ENCODE measurements at regions not wholly inside any gene's neighbourhood (a gene's known extent, or its start where the extent isn't known, plus 50 kb on each side); places are given as distances from the start of the nearest gene placed in this dataset.

GRCh38 chr9:97747201-97747965, 50.2 kb upstream of the XPA start:
- 91% methylated on average over 4 of the region's 4 CpGs for WGBS
- H3K27ac ChIP-seq (ENCODE audit: low read depth in 1 of 2, low read length in 1 of 2) = no peak overlapping the region

DNA sequence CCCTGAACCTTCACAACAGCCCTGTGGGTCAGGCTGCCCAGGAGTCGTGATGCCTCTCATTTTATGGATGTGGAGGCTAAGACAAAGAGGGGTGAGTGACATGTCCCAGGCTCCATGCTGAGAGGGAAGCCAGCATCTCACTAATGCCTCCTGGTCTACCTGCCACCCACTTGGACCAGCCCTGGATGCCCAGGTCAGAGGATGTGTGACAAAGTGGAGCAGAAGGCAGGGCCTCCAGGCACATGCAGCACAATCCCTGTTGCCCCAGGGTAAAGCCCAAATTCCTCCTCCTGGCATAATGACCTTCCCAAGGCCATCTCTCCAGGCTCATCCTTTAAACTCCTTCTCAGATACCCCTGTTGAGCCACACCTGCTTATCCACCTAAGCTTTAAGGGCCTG, 51.4 kb upstream of the XPA start:
- Histone ChIP-seq H3K9me3 (ENCODE audit: control insufficient read depth in 2 of 2, insufficient read depth in 1 of 2, low read length in 1 of 2) (no peaks in the 10 kb centered on the region), H3K27me3 (ENCODE audit: control insufficient read depth in 2 of 2, insufficient read depth in 1 of 2, low read length in 1 of 2) (peaks cover 0 to 20% of the 10 kb centered on the region in 2 donors), H3K36me3 (ENCODE audit: control insufficient read depth in 2 of 2, insufficient read depth in 2 of 2, low read length in 1 of 2) (no peaks in the 10 kb centered on the region), H3K27ac (ENCODE audit: low read depth in 1 of 2, low read length in 1 of 2) (no peak overlapping the region), H3K4me3 (ENCODE audit: low read length in 2 of 2) (no peak overlapping the region), H3K4me1 (ENCODE audit: control insufficient read depth in 2 of 2, insufficient read depth in 2 of 2, low read length in 2 of 2) (no peaks in the 10 kb centered on the region)
- 40% methylated on average over 1 of the region's 1 CpG for WGBS
- no peak for DNase-seq (ENCODE audit: low read depth in 6 of 9, low spot score in 9 of 9)

More at GRCh38 chr9:97747201-97747965, 50.2 kb upstream of the XPA start:
- Histone ChIP-seq H3K27me3 (ENCODE audit: control insufficient read depth in 2 of 2, insufficient read depth in 1 of 2, low read length in 1 of 2) (peaks cover 5 to 25% of the 10 kb centered on the region in 2 donors), H3K9me3 (ENCODE audit: control insufficient read depth in 2 of 2, insufficient read depth in 1 of 2, low read length in 1 of 2) (peaks cover 0 to 4% of the 10 kb centered on the region in 2 donors), H3K36me3 (ENCODE audit: control insufficient read depth in 2 of 2, insufficient read depth in 2 of 2, low read length in 1 of 2) (no peaks in the 10 kb centered on the region), H3K4me1 (ENCODE audit: control insufficient read depth in 2 of 2, insufficient read depth in 2 of 2, low read length in 2 of 2) (no peaks in the 10 kb centered on the region), H3K4me3 (ENCODE audit: low read length in 2 of 2) (no peak overlapping the region)
- DNase-seq (ENCODE audit: low read depth in 6 of 9, low spot score in 9 of 9) = no peak

- Histone ChIP-seq H3K4me3 (ENCODE audit: low read length in 2 of 2) (no peak overlapping the region), H3K9me3 (ENCODE audit: control insufficient read depth in 2 of 2, insufficient read depth in 1 of 2, low read length in 1 of 2) (no peaks in the 10 kb centered on the region), H3K4me1 (ENCODE audit: control insufficient read depth in 2 of 2, insufficient read depth in 2 of 2, low read length in 2 of 2) (no peaks in the 10 kb centered on the region), H3K36me3 (ENCODE audit: control insufficient read depth in 2 of 2, insufficient read depth in 2 of 2, low read length in 1 of 2) (no peaks in the 10 kb centered on the region), H3K27me3 (ENCODE audit: control insufficient read depth in 2 of 2, insufficient read depth in 1 of 2, low read length in 1 of 2) (peaks cover 0 to 13% of the 10 kb centered on the region in 2 donors), H3K27ac (ENCODE audit: low read depth in 1 of 2, low read length in 1 of 2) (no peak overlapping the region)
- DNase-seq (ENCODE audit: low read depth in 6 of 9, low spot score in 9 of 9) = no peak
- WGBS = 91% methylated on average over 3 of the region's 3 CpGs
Observed at GRCh38 chr9:97749928-97750327, 52.8 kb upstream of the XPA start.

DNA sequence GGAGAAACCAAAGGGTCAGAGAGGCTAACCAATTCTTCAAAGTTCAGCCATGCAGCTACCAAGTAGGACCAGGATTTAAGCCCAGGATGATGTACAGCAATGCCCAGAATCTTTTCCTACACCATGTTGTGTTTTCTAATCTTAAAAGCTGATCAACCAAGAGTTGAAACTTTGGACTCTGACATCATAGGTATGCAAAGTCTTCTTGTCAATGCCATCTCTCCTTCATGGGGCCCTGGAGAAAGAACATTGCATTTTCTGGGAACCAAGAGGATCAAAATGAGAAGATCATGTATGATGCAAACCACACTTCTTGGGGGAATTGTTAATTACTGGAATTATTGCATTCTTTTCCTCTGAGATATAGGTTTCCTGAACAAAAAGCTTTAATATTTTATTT, 54.4 kb upstream of the XPA start:
- Histone ChIP-seq H3K4me1 (ENCODE audit: control insufficient read depth in 2 of 2, insufficient read depth in 2 of 2, low read length in 2 of 2) (no peaks in the 10 kb centered on the region), H3K4me3 (ENCODE audit: low read length in 2 of 2) (no peak overlapping the region), H3K9me3 (ENCODE audit: control insufficient read depth in 2 of 2, insufficient read depth in 1 of 2, low read length in 1 of 2) (no peaks in the 10 kb centered on the region), H3K27ac (ENCODE audit: low read depth in 1 of 2, low read length in 1 of 2) (no peak overlapping the region), H3K27me3 (ENCODE audit: control insufficient read depth in 2 of 2, insufficient read depth in 1 of 2, low read length in 1 of 2) (peaks cover 0 to 8% of the 10 kb centered on the region in 2 donors), H3K36me3 (ENCODE audit: control insufficient read depth in 2 of 2, insufficient read depth in 2 of 2, low read length in 1 of 2) (no peaks in the 10 kb centered on the region)
- no peak for DNase-seq (ENCODE audit: low read depth in 6 of 9, low spot score in 9 of 9)

DNA sequence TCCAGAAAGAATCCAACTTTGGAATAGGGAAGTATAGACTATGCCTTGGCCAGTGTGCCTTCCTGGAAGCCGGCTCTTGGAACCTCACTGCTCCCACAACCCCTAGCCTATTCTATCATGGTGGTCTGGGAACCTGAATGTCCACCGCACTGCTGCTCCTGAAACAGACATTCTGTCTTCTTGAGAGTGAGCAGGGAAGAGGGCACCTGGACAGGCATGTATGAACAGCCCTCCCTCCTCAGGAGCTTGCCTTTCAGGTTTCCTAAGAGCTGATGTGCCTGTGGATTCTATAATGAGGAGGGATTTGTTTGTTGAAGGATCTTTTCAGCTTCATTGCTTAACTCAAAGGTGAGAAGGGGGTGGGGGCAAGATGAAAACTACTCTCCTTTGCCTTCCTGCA, 55.1 kb upstream of the XPA start:
- WGBS = 91% methylated on average over 2 of the region's 2 CpGs
- Histone ChIP-seq H3K9me3 (ENCODE audit: control insufficient read depth in 2 of 2, insufficient read depth in 1 of 2, low read length in 1 of 2) (no peaks in the 10 kb centered on the region), H3K4me1 (ENCODE audit: control insufficient read depth in 2 of 2, insufficient read depth in 2 of 2, low read length in 2 of 2) (no peaks in the 10 kb centered on the region), H3K36me3 (ENCODE audit: control insufficient read depth in 2 of 2, insufficient read depth in 2 of 2, low read length in 1 of 2) (no peaks in the 10 kb centered on the region), H3K27ac (ENCODE audit: low read depth in 1 of 2, low read length in 1 of 2) (no peak overlapping the region), H3K27me3 (ENCODE audit: control insufficient read depth in 2 of 2, insufficient read depth in 1 of 2, low read length in 1 of 2) (peaks cover 0 to 9% of the 10 kb centered on the region in 2 donors), H3K4me3 (ENCODE audit: low read length in 2 of 2) (no peak overlapping the region)
- DNase-seq (ENCODE audit: low read depth in 6 of 9, low spot score in 9 of 9) = no peak

GRCh38 chr9:97753364-97753763, 56.2 kb upstream of the XPA start:
- Histone ChIP-seq H3K4me3 (ENCODE audit: low read length in 2 of 2) (no peak overlapping the region), H3K27me3 (ENCODE audit: control insufficient read depth in 2 of 2, insufficient read depth in 1 of 2, low read length in 1 of 2) (peaks cover 0 to 7% of the 10 kb centered on the region in 2 donors), H3K27ac (ENCODE audit: low read depth in 1 of 2, low read length in 1 of 2) (no peak overlapping the region), H3K9me3 (ENCODE audit: control insufficient read depth in 2 of 2, insufficient read depth in 1 of 2, low read length in 1 of 2) (no peaks in the 10 kb centered on the region), H3K36me3 (ENCODE audit: control insufficient read depth in 2 of 2, insufficient read depth in 2 of 2, low read length in 1 of 2) (no peaks in the 10 kb centered on the region), H3K4me1 (ENCODE audit: control insufficient read depth in 2 of 2, insufficient read depth in 2 of 2, low read length in 2 of 2) (no peaks in the 10 kb centered on the region)
- DNase-seq (ENCODE audit: low read depth in 6 of 9, low spot score in 9 of 9) = no peak

GRCh38 chr9:97753975-97754374, 56.8 kb upstream of the XPA start:
- H3K27me3 ChIP-seq (ENCODE audit: control insufficient read depth in 2 of 2, insufficient read depth in 1 of 2, low read length in 1 of 2) = peaks cover 0 to 7% of the 10 kb centered on the region in 2 donors
- H3K9me3 ChIP-seq (ENCODE audit: control insufficient read depth in 2 of 2, insufficient read depth in 1 of 2, low read length in 1 of 2) = no peaks in the 10 kb centered on the region
- H3K27ac ChIP-seq (ENCODE audit: low read depth in 1 of 2, low read length in 1 of 2) = no peak overlapping the region
- no peak overlapping the region for H3K4me3 ChIP-seq (ENCODE audit: low read length in 2 of 2)
- no peaks in the 10 kb centered on the region for H3K36me3 ChIP-seq (ENCODE audit: control insufficient read depth in 2 of 2, insufficient read depth in 2 of 2, low read length in 1 of 2)
- DNase-seq (ENCODE audit: low read depth in 6 of 9, low spot score in 9 of 9) = no peak
- WGBS = 84% methylated on average over 2 of the region's 2 CpGs
- H3K4me1 ChIP-seq (ENCODE audit: control insufficient read depth in 2 of 2, insufficient read depth in 2 of 2, low read length in 2 of 2) = no peaks in the 10 kb centered on the region

- Histone ChIP-seq H3K4me1 (ENCODE audit: control insufficient read depth in 2 of 2, insufficient read depth in 2 of 2, low read length in 2 of 2) (no peaks in the 10 kb centered on the region), H3K4me3 (ENCODE audit: low read length in 2 of 2) (no peak overlapping the region), H3K36me3 (ENCODE audit: control insufficient read depth in 2 of 2, insufficient read depth in 2 of 2, low read length in 1 of 2) (no peaks in the 10 kb centered on the region), H3K9me3 (ENCODE audit: control insufficient read depth in 2 of 2, insufficient read depth in 1 of 2, low read length in 1 of 2) (no peaks in the 10 kb centered on the region), H3K27ac (ENCODE audit: low read depth in 1 of 2, low read length in 1 of 2) (no peak overlapping the region), H3K27me3 (ENCODE audit: control insufficient read depth in 2 of 2, insufficient read depth in 1 of 2, low read length in 1 of 2) (peaks cover 0 to 10% of the 10 kb centered on the region in 2 donors)
- WGBS = 96% methylated on average over 4 of the region's 4 CpGs
- no peak for DNase-seq (ENCODE audit: low read depth in 6 of 9, low spot score in 9 of 9)
Observed at GRCh38 chr9:97755618-97756267, 58.6 kb upstream of the XPA start.

- Histone ChIP-seq H3K4me3 (ENCODE audit: low read length in 2 of 2) (no peak overlapping the region), H3K27ac (ENCODE audit: low read depth in 1 of 2, low read length in 1 of 2) (no peak overlapping the region), H3K36me3 (ENCODE audit: control insufficient read depth in 2 of 2, insufficient read depth in 2 of 2, low read length in 1 of 2) (no peaks in the 10 kb centered on the region), H3K9me3 (ENCODE audit: control insufficient read depth in 2 of 2, insufficient read depth in 1 of 2, low read length in 1 of 2) (no peaks in the 10 kb centered on the region), H3K27me3 (ENCODE audit: control insufficient read depth in 2 of 2, insufficient read depth in 1 of 2, low read length in 1 of 2) (peaks cover 0 to 12% of the 10 kb centered on the region in 2 donors), H3K4me1 (ENCODE audit: control insufficient read depth in 2 of 2, insufficient read depth in 2 of 2, low read length in 2 of 2) (no peaks in the 10 kb centered on the region)
- WGBS = 60% methylated on average over 3 of the region's 3 CpGs
- DNase-seq (ENCODE audit: low read depth in 6 of 9, low spot score in 9 of 9) = no peak
Observed at GRCh38 chr9:97756991-97757390, 59.9 kb upstream of the XPA start.

Measured in thymus (tissue), 11 donors.